Activated CD4-positive, alpha-beta T cell treated with anti-CD3 and anti-CD28 coated beads for 36 hours (primary cell): ENCODE measurements at regions not wholly inside any gene's neighbourhood (a gene's known extent, or its start where the extent isn't known, plus 50 kb on each side); places are given as distances from the start of the nearest gene placed in this dataset.
A peak's percentile ranks its signal among the peaks of the same experiment; 100 is the strongest.

Source experiments
- ATAC-seq: fragments of 200-7000 bp; cut with Tn5 transposase; one replicate; pipeline ENCODE4 v1.10.0; 2021; ENCODE audit warnings: mild to moderate bottlenecking, moderate library complexity
- CTCF ChIA-PET: fragments of 350-600 bp; sonication (Branson Sonifier 250); formaldehyde crosslinking; loops from one replicate; lab custom pipeline; 2021; ENCODE audit warnings: antibody characterized with exemption; lab: Charles Lee
- POLR2A ChIA-PET: fragments of 350-600 bp; sonication (Branson Sonifier 250); formaldehyde crosslinking; loops from one replicate; lab custom pipeline; 2021; ENCODE audit warnings: antibody characterized with exemption, inconsistent platforms; lab: Charles Lee
- DNase-seq: peaks from one replicate; pipeline ENCODE4 v3.0.0-alpha.2; 2020
- H3K27ac Mint-ChIP-seq: one replicate; pipeline ENCODE4 v1.8.0; 2021; ENCODE audit warnings: mixed read lengths
- H3K27me3 Mint-ChIP-seq: one replicate; pipeline ENCODE4 v1.8.0; 2021; ENCODE audit warnings: mixed read lengths
- H3K36me3 Mint-ChIP-seq: one replicate; pipeline ENCODE4 v1.8.0; 2021; ENCODE audit warnings: low read depth, mixed read lengths
- H3K4me1 Mint-ChIP-seq: one replicate; pipeline ENCODE4 v1.8.0; 2021; ENCODE audit warnings: mixed read lengths
- H3K4me3 Mint-ChIP-seq: one replicate; pipeline ENCODE4 v1.8.0; 2021; ENCODE audit warnings: mild to moderate bottlenecking, moderate library complexity, mixed read lengths
- H3K9me3 Mint-ChIP-seq: one replicate; pipeline ENCODE4 v1.8.0; 2021; ENCODE audit warnings: low read depth, mixed read lengths
- intact Hi-C, 2 experiments: fragments of 100-400 bp; cut with DNase I in 1 of 2; cut with micrococcal nuclease in 1 of 2; formaldehyde crosslinking; loops; one replicate each; pipeline versions ENCODE4 v1.14.2 to v1.15.1; 2022 to 2024; cut with DNase I, micrococcal nuclease

- no peak for ATAC-seq
- H3K4me1 Mint-ChIP-seq, result no peaks in the 10 kb centered on the region
- H3K36me3 Mint-ChIP-seq, result no peaks in the 10 kb centered on the region
- H3K9me3 Mint-ChIP-seq, result no peaks in the 10 kb centered on the region
- no peak for DNase-seq
- no peak overlapping the region for H3K4me3 Mint-ChIP-seq
- CTCF ChIA-PET, result interaction anchor here (1.5 kb wide), 1 partner anchor 9 kb away, joined by 4 read pairs; no protein-coding TSS in a partner anchor
- H3K27ac Mint-ChIP-seq, result no peak overlapping the region
- POLR2A ChIA-PET, result no interaction called here
- peaks cover 7% of the 10 kb centered on the region for H3K27me3 Mint-ChIP-seq
- intact Hi-C loops, result no loop called here
Measured at GRCh38 chr12:27894309-27894708, 78.2 kb downstream of the PTHLH start.

- H3K4me3 Mint-ChIP-seq, result no peak overlapping the region
- peaks cover 6% of the 10 kb centered on the region for H3K27me3 Mint-ChIP-seq
- no peak overlapping the region for H3K27ac Mint-ChIP-seq
- ChIA-PET CTCF (no interaction called here), POLR2A (no interaction called here)
- H3K36me3 Mint-ChIP-seq, result no peaks in the 10 kb centered on the region
- DNase-seq (no peak), ATAC-seq (no peak)
- intact Hi-C loops, result no loop called here
- no peaks in the 10 kb centered on the region for H3K4me1 Mint-ChIP-seq
- H3K9me3 Mint-ChIP-seq, result peaks cover 2% of the 10 kb centered on the region
Measured at GRCh38 chr12:27879708-27880107, 92.8 kb downstream of the PTHLH start.

- no peaks in the 10 kb centered on the region for H3K9me3 Mint-ChIP-seq
- H3K27me3 Mint-ChIP-seq, result peaks cover 3% of the 10 kb centered on the region
- ATAC-seq, result no peak
- peaks cover 8% of the 10 kb centered on the region for H3K4me1 Mint-ChIP-seq
- ChIA-PET CTCF (no interaction called here), POLR2A (no interaction called here)
- H3K36me3 Mint-ChIP-seq, result no peaks in the 10 kb centered on the region
- intact Hi-C loops, result no loop called here
- no peak for DNase-seq
- H3K27ac Mint-ChIP-seq, result no peak overlapping the region
- no peak overlapping the region for H3K4me3 Mint-ChIP-seq
Measured at GRCh38 chr12:27875677-27876076, 95.6 kb upstream of the MANSC4 start.

- intact Hi-C loops, result no loop called here
- ATAC-seq (no peak), DNase-seq (no peak)
- H3K27me3 Mint-ChIP-seq, result peaks cover 2% of the 10 kb centered on the region
- ChIA-PET POLR2A (no interaction called here), CTCF (interaction anchor here (0.6 to 1.1 kb wide), 4 partner anchors 12 to 109 kb away, joined by 3 read pairs; no protein-coding TSS in a partner anchor)
- no peak overlapping the region for H3K4me3 Mint-ChIP-seq
- no peaks in the 10 kb centered on the region for H3K36me3 Mint-ChIP-seq
- H3K4me1 Mint-ChIP-seq, result peaks cover 8% of the 10 kb centered on the region
- H3K9me3 Mint-ChIP-seq, result no peaks in the 10 kb centered on the region
- no peak overlapping the region for H3K27ac Mint-ChIP-seq
Measured at GRCh38 chr12:27873010-27873409, 93.0 kb upstream of the MANSC4 start.

- intact Hi-C loops, result no loop called here
- Mint-ChIP-seq H3K36me3 (no peaks in the 10 kb centered on the region), H3K9me3 (no peaks in the 10 kb centered on the region), H3K4me3 (no peak overlapping the region), H3K27ac (no peak overlapping the region), H3K4me1 (peaks cover 8% of the 10 kb centered on the region), H3K27me3 (peaks cover 2% of the 10 kb centered on the region)
- POLR2A ChIA-PET, result no interaction called here
- ATAC-seq, result no peak
- CTCF ChIA-PET, result interaction anchor here (0.6 to 1.1 kb wide), 4 partner anchors 11 to 108 kb away, joined by 3 to 4 read pairs (median 3); no protein-coding TSS in a partner anchor
- DNase-seq, result no peak
Measured at GRCh38 chr12:27871946-27872345, 91.9 kb upstream of the MANSC4 start.

GRCh38 chr12:27870939-27871338 lies 90.9 kb upstream of the MANSC4 start:
- Mint-ChIP-seq H3K4me1 (peaks cover 8% of the 10 kb centered on the region), H3K4me3 (no peak overlapping the region), H3K27me3 (peaks cover 2% of the 10 kb centered on the region), H3K9me3 (no peaks in the 10 kb centered on the region), H3K27ac (no peak overlapping the region), H3K36me3 (no peaks in the 10 kb centered on the region)
- DNase-seq (no peak), ATAC-seq (no peak)
- ChIA-PET POLR2A (no interaction called here), CTCF (no interaction called here)
- intact Hi-C loops, result no loop called here

- H3K4me3 Mint-ChIP-seq, result no peak overlapping the region
- peaks cover 2% of the 10 kb centered on the region for H3K27me3 Mint-ChIP-seq
- CTCF ChIA-PET, result no interaction called here
- intact Hi-C loops, result no loop called here
- no peak overlapping the region for H3K27ac Mint-ChIP-seq
- DNase-seq (no peak), ATAC-seq (no peak)
- no peaks in the 10 kb centered on the region for H3K36me3 Mint-ChIP-seq
- POLR2A ChIA-PET, result interaction anchor here (0.5 kb wide), 1 partner anchor 127 kb away, joined by 4 read pairs; no protein-coding TSS in a partner anchor
- H3K9me3 Mint-ChIP-seq, result no peaks in the 10 kb centered on the region
- peaks cover 10% of the 10 kb centered on the region for H3K4me1 Mint-ChIP-seq
Measured at GRCh38 chr12:27869567-27869966, 89.5 kb upstream of the MANSC4 start.

- H3K27me3 Mint-ChIP-seq, result peaks cover 6% of the 10 kb centered on the region
- H3K36me3 Mint-ChIP-seq, result no peaks in the 10 kb centered on the region
- intact Hi-C loops, result no loop called here
- ATAC-seq (no peak), DNase-seq (no peak)
- H3K4me3 Mint-ChIP-seq, result no peak overlapping the region
- H3K27ac Mint-ChIP-seq, result no peak overlapping the region
- no peaks in the 10 kb centered on the region for H3K9me3 Mint-ChIP-seq
- H3K4me1 Mint-ChIP-seq, result peaks cover 20% of the 10 kb centered on the region
- POLR2A ChIA-PET, result no interaction called here
- CTCF ChIA-PET, result no interaction called here
Measured at GRCh38 chr12:27868139-27868538, 88.1 kb upstream of the MANSC4 start.

- ChIA-PET POLR2A (no interaction called here), CTCF (no interaction called here)
- peaks cover 23% of the 10 kb centered on the region for H3K4me1 Mint-ChIP-seq
- ATAC-seq (no peak), DNase-seq (no peak)
- intact Hi-C loops, result no loop called here
- no peaks in the 10 kb centered on the region for H3K9me3 Mint-ChIP-seq
- no peaks in the 10 kb centered on the region for H3K36me3 Mint-ChIP-seq
- H3K4me3 Mint-ChIP-seq, result no peak overlapping the region
- H3K27ac Mint-ChIP-seq, result no peak overlapping the region
- peaks cover 6% of the 10 kb centered on the region for H3K27me3 Mint-ChIP-seq
Measured at GRCh38 chr12:27866373-27867101, 86.5 kb upstream of the MANSC4 start.

GRCh38 chr12:27865421-27865820 lies 85.4 kb upstream of the MANSC4 start:
- no peak for DNase-seq
- no peaks in the 10 kb centered on the region for H3K9me3 Mint-ChIP-seq
- ChIA-PET POLR2A (no interaction called here), CTCF (no interaction called here)
- no peak for ATAC-seq
- H3K4me1 Mint-ChIP-seq, result peaks cover 15% of the 10 kb centered on the region
- intact Hi-C loops, result no loop called here
- no peaks in the 10 kb centered on the region for H3K36me3 Mint-ChIP-seq
- H3K4me3 Mint-ChIP-seq, result no peak overlapping the region
- H3K27ac Mint-ChIP-seq, result no peak overlapping the region
- peaks cover 11% of the 10 kb centered on the region for H3K27me3 Mint-ChIP-seq

GRCh38 chr12:27864521-27864920 lies 84.5 kb upstream of the MANSC4 start:
- peaks cover 12% of the 10 kb centered on the region for H3K27me3 Mint-ChIP-seq
- no peaks in the 10 kb centered on the region for H3K9me3 Mint-ChIP-seq
- ATAC-seq (peak; percentile 91), DNase-seq (no peak)
- POLR2A ChIA-PET, result interaction anchor here (0.9 kb wide), 1 partner anchor 42 kb away, joined by 3 read pairs; no protein-coding TSS in a partner anchor
- H3K4me3 Mint-ChIP-seq, result no peak overlapping the region
- CTCF ChIA-PET, result interaction anchor here (0.6 to 1.6 kb wide), 4 partner anchors 30 to 1516 kb away, joined by 3 to 8 read pairs (median 3); partner anchors contain the start of gene ERGIC2
- no peak overlapping the region for H3K27ac Mint-ChIP-seq
- peaks cover 15% of the 10 kb centered on the region for H3K4me1 Mint-ChIP-seq
- no peaks in the 10 kb centered on the region for H3K36me3 Mint-ChIP-seq
- intact Hi-C loops, result loop anchor here (1.0 kb wide), 1 partner anchor 42 kb away; no protein-coding TSS in a partner anchor

GRCh38 chr12:27863839-27864238 lies 83.8 kb upstream of the MANSC4 start:
- H3K36me3 Mint-ChIP-seq, result no peaks in the 10 kb centered on the region
- DNase-seq, result no peak
- POLR2A ChIA-PET, result no interaction called here
- no peak overlapping the region for H3K27ac Mint-ChIP-seq
- peaks cover 16% of the 10 kb centered on the region for H3K27me3 Mint-ChIP-seq
- ATAC-seq, result no peak
- H3K4me3 Mint-ChIP-seq, result no peak overlapping the region
- no peaks in the 10 kb centered on the region for H3K9me3 Mint-ChIP-seq
- peaks cover 15% of the 10 kb centered on the region for H3K4me1 Mint-ChIP-seq
- CTCF ChIA-PET, result interaction anchor here (0.6 to 1.6 kb wide), 2 partner anchors 42 to 1240 kb away, joined by 3 to 8 read pairs; no protein-coding TSS in a partner anchor
- intact Hi-C loops, result loop anchor here (1.0 kb wide), 1 partner anchor 42 kb away; no protein-coding TSS in a partner anchor
